Mesendoderm (in vitro differentiated cells): ENCODE measurements at regions not wholly inside any gene's neighbourhood (a gene's known extent, or its start where the extent isn't known, plus 50 kb on each side); places are given as distances from the start of the nearest gene placed in this dataset.

Experiments used
- DNase-seq: peaks from one replicate; pipeline ENCODE4 v3.0.0; 2013
- H2AK5ac ChIP-seq: 2 replicates; pipeline ENCODE4 v1.6.1; 2013; ENCODE audit warnings: low read length, inconsistent platforms
- H2BK120ac ChIP-seq: 2 replicates; pipeline ENCODE4 v1.6.1; 2013; ENCODE audit warnings: low read depth, mild to moderate bottlenecking, low read length, moderate library complexity, mixed read lengths
- H2BK15ac ChIP-seq: replicated peaks from 2 replicates; pipeline ENCODE4 v1.6.1; 2013; ENCODE audit warnings: low read depth, mild to moderate bottlenecking, moderate library complexity
- H2BK5ac ChIP-seq: 2 replicates; pipeline ENCODE4 v1.6.1; 2013; ENCODE audit warnings: low read length, inconsistent platforms
- H3K18ac ChIP-seq: 2 replicates; pipeline ENCODE4 v1.6.1; 2013; ENCODE audit warnings: mild to moderate bottlenecking, low read length, mixed read lengths
- H3K23ac ChIP-seq: one replicate; pipeline ENCODE4 v1.6.1; 2013; ENCODE audit warnings: low read length
- H3K27ac ChIP-seq: 2 replicates; pipeline ENCODE4 v1.5.1; 2013; ENCODE audit warnings: low read depth, mild to moderate bottlenecking, inconsistent platforms, low read length, moderate library complexity
- H3K27me3 ChIP-seq: 2 replicates; pipeline ENCODE4 v1.6.1; 2013; ENCODE audit warnings: low read length, control low read depth, mild to moderate bottlenecking, inconsistent platforms; ENCODE audit not compliant: insufficient read depth, poor library complexity
- H3K36me3 ChIP-seq: 2 replicates; pipeline ENCODE4 v1.6.1; 2013; ENCODE audit warnings: low read length, inconsistent platforms; ENCODE audit not compliant: control insufficient read depth, insufficient read depth
- H3K4ac ChIP-seq: one replicate; pipeline ENCODE4 v1.6.1; 2013; ENCODE audit warnings: low read depth, mild to moderate bottlenecking, low read length, moderate library complexity
- H3K4me1 ChIP-seq: 2 replicates; pipeline ENCODE4 v1.6.1; 2013; ENCODE audit warnings: low read depth, low read length, inconsistent platforms; ENCODE audit not compliant: control insufficient read depth
- H3K4me2 ChIP-seq: 2 replicates; pipeline ENCODE4 v1.6.1; 2013; ENCODE audit warnings: low read length
- H3K4me3 ChIP-seq: 2 replicates; pipeline ENCODE4 v1.5.1; 2013; ENCODE audit warnings: mild to moderate bottlenecking, low read length
- H3K56ac ChIP-seq: one replicate; pipeline ENCODE4 v1.6.1; 2013; ENCODE audit warnings: low read length
- H3K79me1 ChIP-seq: 2 replicates; pipeline ENCODE4 v1.6.1; 2013; ENCODE audit warnings: low read length, inconsistent platforms
- H3K79me2 ChIP-seq: 2 replicates; pipeline ENCODE4 v1.6.1; 2013; ENCODE audit warnings: mild to moderate bottlenecking, low read length; ENCODE audit not compliant: control insufficient read depth, insufficient read depth
- H3K9ac ChIP-seq: 2 replicates; pipeline ENCODE4 v1.6.1; 2013; ENCODE audit warnings: low read length, inconsistent platforms
- H4K5ac ChIP-seq: one replicate; pipeline ENCODE4 v1.6.1; 2013; ENCODE audit warnings: low read length
- H4K8ac ChIP-seq: one replicate; pipeline ENCODE4 v1.6.1; 2013; ENCODE audit warnings: low read depth, mild to moderate bottlenecking, control low read depth, low read length, moderate library complexity
- WGBS: extraction: QIAGEN DNeasy Blood & Tissue Kit; methylation state at CpG from one replicate; pipeline ENCODE4 v1.1.7; 2013; ENCODE audit warnings: low lambda C conversion rate, missing lambda C conversion rate; ENCODE audit not compliant: insufficient coverage; ENCODE audit errors: extremely low coverage; 5-methylcytosine and 5-hydroxymethylcytosine counted together

DNA sequence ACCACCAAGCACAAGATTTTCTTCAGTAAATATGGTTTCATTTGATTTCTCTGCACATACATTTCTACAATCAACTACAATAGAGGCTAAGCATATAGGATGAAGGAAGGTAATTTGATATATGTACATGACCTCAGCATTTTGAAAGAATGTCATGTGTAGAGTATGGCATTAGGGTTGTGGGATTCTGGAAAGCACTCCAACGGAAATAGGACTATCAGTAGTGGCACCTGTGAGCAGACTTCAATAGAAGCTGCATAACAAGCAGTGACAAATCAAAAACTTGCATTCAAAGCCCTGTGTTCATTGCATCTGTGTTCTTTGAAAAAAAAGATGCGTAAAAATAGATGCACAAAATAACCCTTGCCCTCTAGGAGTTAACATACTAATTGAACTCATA lies 57.5 kb upstream of the EYA4 start:
- no peak for DNase-seq
- Histone ChIP-seq H3K27me3 (no peaks in the 10 kb centered on the region), H3K4me2 (no peak overlapping the region), H3K23ac (no peak overlapping the region), H2BK120ac (no peak overlapping the region), H3K79me2 (no peaks in the 10 kb centered on the region), H3K27ac (no peak overlapping the region), H3K4me3 (no peak overlapping the region), H2BK5ac (no peak overlapping the region), H3K4me1 (no peaks in the 10 kb centered on the region), H4K8ac (no peak overlapping the region), H3K79me1 (no peaks in the 10 kb centered on the region), H3K4ac (no peak overlapping the region), H4K5ac (no peak overlapping the region), H2BK15ac (no peak overlapping the region), H3K9ac (no peak overlapping the region), H2AK5ac (no peak overlapping the region), H3K36me3 (no peaks in the 10 kb centered on the region), H3K56ac (no peak overlapping the region), H3K18ac (no peak overlapping the region)
- WGBS, result no CpG with 5 or more reads among the region's 2 CpGs

DNA sequence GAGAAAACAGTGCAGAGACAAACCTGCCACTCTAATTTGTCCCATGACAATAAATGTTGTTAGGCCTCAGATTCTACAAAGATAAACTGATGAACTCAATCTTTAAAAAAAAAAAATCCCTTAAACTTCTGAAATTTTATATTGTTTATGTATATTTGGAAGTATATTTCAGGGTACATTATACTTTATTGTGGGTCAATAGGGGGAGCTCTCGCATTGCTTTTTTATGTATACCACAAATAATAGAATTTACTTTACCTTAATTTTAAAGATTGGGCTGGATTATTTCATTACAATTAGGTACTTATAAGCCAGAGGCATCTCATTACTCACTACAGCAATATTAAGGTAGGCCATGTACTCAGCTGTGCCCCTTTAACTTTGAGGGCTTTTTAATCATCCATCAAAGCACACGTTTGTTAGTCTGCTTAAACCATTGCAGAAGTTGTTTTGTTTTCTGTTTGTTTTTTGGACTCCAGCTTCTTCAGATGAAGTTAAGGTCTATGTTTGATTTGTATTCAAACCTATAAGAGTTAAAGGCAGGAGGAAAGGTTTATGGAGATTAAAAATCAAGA lies 56.3 kb upstream of the EYA4 start:
- WGBS, result no CpG with 5 or more reads among the region's 2 CpGs
- no peak overlapping the region for H3K23ac ChIP-seq
- no peaks in the 10 kb centered on the region for H3K79me1 ChIP-seq
- H2BK15ac ChIP-seq, result no peak overlapping the region
- no peaks in the 10 kb centered on the region for H3K27me3 ChIP-seq
- H3K4me3 ChIP-seq, result no peak overlapping the region
- H2BK5ac ChIP-seq, result no peak overlapping the region
- H3K4ac ChIP-seq, result no peak overlapping the region
- no peak overlapping the region for H4K8ac ChIP-seq
- H2BK120ac ChIP-seq, result no peak overlapping the region
- H4K5ac ChIP-seq, result no peak overlapping the region
- H3K27ac ChIP-seq, result no peak overlapping the region
- no peak overlapping the region for H3K18ac ChIP-seq
- no peak overlapping the region for H3K4me2 ChIP-seq
- H3K79me2 ChIP-seq, result no peaks in the 10 kb centered on the region
- no peak overlapping the region for H2AK5ac ChIP-seq
- no peaks in the 10 kb centered on the region for H3K36me3 ChIP-seq
- H3K56ac ChIP-seq, result no peak overlapping the region
- no peak overlapping the region for H3K9ac ChIP-seq
- no peak for DNase-seq
- no peaks in the 10 kb centered on the region for H3K4me1 ChIP-seq

DNA sequence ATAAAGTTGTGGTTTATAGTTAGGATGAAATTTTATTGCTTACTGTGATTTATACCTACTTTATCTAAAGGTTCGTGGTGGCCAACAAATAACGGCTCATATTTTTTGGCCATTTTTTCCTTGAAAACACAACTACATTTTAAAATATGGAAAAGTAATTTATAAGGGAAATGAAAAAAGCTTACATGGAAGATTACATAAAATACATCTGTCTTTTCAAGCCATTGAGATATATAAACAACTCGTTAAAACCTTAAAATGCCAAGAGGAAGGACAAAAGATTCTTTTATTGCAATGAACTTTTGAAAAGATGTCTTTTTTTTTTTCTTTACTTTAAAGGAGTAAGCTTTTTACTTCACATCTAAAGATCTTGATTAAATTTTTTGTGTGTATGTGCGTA lies 55.4 kb upstream of the EYA4 start:
- Histone ChIP-seq H3K4me1 (no peaks in the 10 kb centered on the region), H4K5ac (no peak overlapping the region), H3K79me1 (no peaks in the 10 kb centered on the region), H2AK5ac (no peak overlapping the region), H3K4ac (no peak overlapping the region), H3K18ac (no peak overlapping the region), H4K8ac (no peak overlapping the region), H3K56ac (no peak overlapping the region), H3K27ac (no peak overlapping the region), H2BK5ac (no peak overlapping the region), H2BK120ac (no peak overlapping the region), H3K23ac (no peak overlapping the region), H3K36me3 (no peaks in the 10 kb centered on the region), H3K9ac (no peak overlapping the region), H3K27me3 (no peaks in the 10 kb centered on the region), H3K4me2 (no peak overlapping the region), H3K4me3 (no peak overlapping the region), H2BK15ac (no peak overlapping the region), H3K79me2 (no peaks in the 10 kb centered on the region)
- DNase-seq, result no peak
- no CpG with 5 or more reads among the region's 4 CpGs for WGBS

DNA sequence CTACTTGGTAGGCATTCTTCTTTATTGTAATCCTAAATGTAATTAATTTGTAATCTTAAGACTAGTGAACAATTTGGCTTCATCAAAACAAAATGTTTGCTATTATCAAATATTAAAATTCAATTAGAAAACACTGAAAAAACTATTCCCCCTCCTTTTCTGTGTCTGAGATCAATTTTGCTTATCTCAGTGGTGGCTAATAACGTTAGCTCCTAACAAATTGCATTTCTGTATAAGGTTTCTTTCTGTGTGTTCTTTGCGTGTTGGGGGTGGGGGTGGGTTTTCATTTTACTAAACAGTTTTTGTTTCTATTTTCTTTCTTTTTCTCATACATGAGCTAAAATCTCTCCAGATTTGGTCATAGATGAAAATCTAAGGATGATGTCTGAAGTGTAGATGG lies 54.0 kb upstream of the EYA4 start:
- Histone ChIP-seq H3K36me3 (no peaks in the 10 kb centered on the region), H2AK5ac (no peak overlapping the region), H3K4me1 (no peaks in the 10 kb centered on the region), H3K9ac (no peak overlapping the region), H3K27me3 (no peaks in the 10 kb centered on the region), H3K4ac (no peak overlapping the region), H3K4me2 (no peak overlapping the region), H3K4me3 (no peak overlapping the region), H3K18ac (no peak overlapping the region), H4K5ac (no peak overlapping the region), H3K56ac (no peak overlapping the region), H3K79me1 (no peaks in the 10 kb centered on the region), H2BK5ac (no peak overlapping the region), H2BK15ac (no peak overlapping the region), H3K79me2 (no peaks in the 10 kb centered on the region), H2BK120ac (no peak overlapping the region), H3K27ac (no peak overlapping the region), H4K8ac (no peak overlapping the region), H3K23ac (no peak overlapping the region)
- WGBS, result no CpG with 5 or more reads among the region's 2 CpGs
- no peak for DNase-seq

DNA sequence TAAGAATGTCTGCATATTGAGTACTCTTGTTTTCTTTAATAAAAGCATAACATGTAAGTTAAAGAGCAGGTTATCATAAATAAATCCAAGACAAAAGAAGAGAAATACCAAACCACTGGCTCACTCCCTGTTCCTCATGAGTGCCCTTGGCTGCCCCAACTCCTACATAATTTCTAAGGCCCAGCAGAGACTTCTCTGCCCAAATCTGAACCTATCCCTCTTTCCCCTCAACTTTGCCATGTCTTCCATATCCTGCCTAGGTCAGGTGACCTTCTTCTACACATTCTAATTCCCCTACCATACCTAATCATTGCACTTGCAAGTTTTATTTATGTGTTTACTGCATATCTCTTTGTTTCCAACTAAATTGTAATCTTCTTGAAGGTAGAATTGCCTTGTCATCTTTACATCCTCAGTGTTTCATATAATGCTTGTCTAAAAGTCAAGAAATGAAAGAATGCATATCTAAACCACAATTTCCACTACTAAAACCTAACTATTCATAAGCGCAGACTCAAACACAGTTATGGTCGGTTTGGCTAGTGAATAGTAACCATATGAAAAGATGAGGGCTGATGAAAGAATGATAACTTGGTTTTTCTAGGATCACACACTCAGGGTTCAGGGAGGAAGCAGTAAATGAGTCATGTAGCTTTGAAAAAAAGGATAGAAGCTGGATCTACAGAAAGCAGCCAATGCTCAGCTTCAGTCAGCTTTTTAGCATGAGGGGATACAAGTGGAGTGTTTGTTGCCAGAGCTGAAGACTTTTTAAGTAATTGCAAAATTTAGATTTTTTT lies 53.3 kb upstream of the EYA4 start:
- Histone ChIP-seq H3K18ac (no peak overlapping the region), H3K4me3 (no peak overlapping the region), H4K8ac (no peak overlapping the region), H2BK120ac (no peak overlapping the region), H3K27ac (no peak overlapping the region), H3K27me3 (no peaks in the 10 kb centered on the region), H3K4ac (no peak overlapping the region), H3K4me2 (no peak overlapping the region), H3K9ac (no peak overlapping the region), H3K4me1 (no peaks in the 10 kb centered on the region), H3K79me2 (no peaks in the 10 kb centered on the region), H3K56ac (no peak overlapping the region), H3K79me1 (no peaks in the 10 kb centered on the region), H4K5ac (no peak overlapping the region), H3K36me3 (no peaks in the 10 kb centered on the region), H2BK15ac (no peak overlapping the region), H2AK5ac (no peak overlapping the region), H3K23ac (no peak overlapping the region), H2BK5ac (no peak overlapping the region)
- no peak for DNase-seq
- no CpG with 5 or more reads among the region's 2 CpGs for WGBS

DNA sequence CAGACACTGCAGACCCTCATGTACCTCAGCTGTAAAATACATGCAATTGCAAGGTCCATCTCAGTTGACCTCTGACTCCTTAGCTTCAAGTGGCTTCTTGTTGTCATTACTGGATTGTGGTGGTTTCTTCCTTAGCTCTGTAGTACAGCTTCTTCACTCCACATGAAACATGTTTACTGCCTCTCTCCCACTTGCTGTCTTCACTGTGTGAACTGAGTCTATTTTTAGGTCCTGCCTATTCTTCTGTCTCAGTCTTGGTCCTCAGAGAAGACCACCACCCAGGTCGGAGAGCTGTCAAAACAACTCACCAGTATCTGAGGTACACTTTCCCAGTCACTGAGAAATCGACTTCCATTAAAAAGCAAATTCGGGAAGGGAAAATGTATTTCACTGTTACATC lies 50.2 kb upstream of the EYA4 start:
- Histone ChIP-seq H3K18ac (no peak overlapping the region), H3K4ac (no peak overlapping the region), H3K9ac (no peak overlapping the region), H3K79me1 (no peaks in the 10 kb centered on the region), H3K23ac (no peak overlapping the region), H3K4me1 (no peaks in the 10 kb centered on the region), H4K5ac (no peak overlapping the region), H2BK5ac (no peak overlapping the region), H3K56ac (no peak overlapping the region), H4K8ac (no peak overlapping the region), H3K79me2 (no peaks in the 10 kb centered on the region), H3K4me2 (no peak overlapping the region), H2AK5ac (no peak overlapping the region), H3K27me3 (no peaks in the 10 kb centered on the region), H2BK15ac (no peak overlapping the region), H3K36me3 (no peaks in the 10 kb centered on the region), H3K27ac (no peak overlapping the region), H3K4me3 (no peak overlapping the region), H2BK120ac (no peak overlapping the region)
- DNase-seq, result no peak
- no CpG with 5 or more reads among the region's 3 CpGs for WGBS
